SK-N-SH (cell line): ENCODE measurements at regions not wholly inside any gene's neighbourhood (a gene's known extent, or its start where the extent isn't known, plus 50 kb on each side); places are given as distances from the start of the nearest gene placed in this dataset.

ENCODE experiments used
- CTCF ChIA-PET: fragments of 300-600, 350-600 bp; formaldehyde crosslinking; extraction: SDS; loops from one replicate; lab custom pipeline; 2021; lab: Yijun Ruan, JAX
- POLR2A ChIA-PET: fragments of 350-600 bp; sonication (Branson Sonifier 250); formaldehyde crosslinking; extraction: SDS; loops from one replicate; lab custom pipeline; 2020; ENCODE audit warnings: antibody characterized with exemption, inconsistent platforms; lab: Yijun Ruan, JAX
- DNase-seq: peaks from one replicate; pipeline ENCODE4 v3.0.0; 2012
- H2AFZ ChIP-seq: fragments of 200-600 bp; sonication (generic); 2 replicates; pipeline ENCODE4 v1.8.1; 2016; ENCODE audit warnings: antibody characterized with exemption, mild to moderate bottlenecking, low read depth
- H3F3A ChIP-seq: fragments of 200-600 bp; sonication (generic); replicated peaks from 2 replicates; pipeline ENCODE3; 2016; ENCODE audit warnings: antibody characterized with exemption, mild to moderate bottlenecking; ENCODE audit not compliant: insufficient read depth
- H3K27ac ChIP-seq, 2 experiments: fragments of 200-500 bp in 1 of 2; fragments of 200-600 bp in 1 of 2; sonication (Bioruptor generic) in 1 of 2; sonication (generic), shearing (Covaris generic) in 1 of 2; 2 replicates each; pipeline versions ENCODE4 v1.5.1 to v1.6.1; 2014 to 2016; ENCODE audit warnings: low read depth in 2 of 2, inconsistent platforms in 1 of 2, low read length in 1 of 2, mild to moderate bottlenecking in 1 of 2, mixed read lengths in 1 of 2
- H3K27me3 ChIP-seq: fragments of 200-600 bp; sonication (generic), shearing (Covaris generic); 2 replicates; pipeline ENCODE4 v1.6.1; 2016; ENCODE audit warnings: mixed run types; ENCODE audit not compliant: insufficient read depth
- H3K36me3 ChIP-seq, 2 experiments: fragments of 200-500 bp in 1 of 2; fragments of 200-600 bp in 1 of 2; sonication (Bioruptor generic) in 1 of 2; sonication (generic) in 1 of 2; replicated peaks in 1 of 2; 2 replicates each; pipeline versions ENCODE3 to v1.5.1; 2014 to 2016; ENCODE audit warnings: low read length in 1 of 2, mild to moderate bottlenecking in 1 of 2; ENCODE audit not compliant: insufficient read depth in 2 of 2, control insufficient read depth in 1 of 2
- H3K4me1 ChIP-seq, 2 experiments: fragments of 200-500 bp in 1 of 2; fragments of 200-600 bp in 1 of 2; sonication (Bioruptor generic) in 1 of 2; sonication (generic), shearing (Covaris generic) in 1 of 2; 2 replicates each; pipeline versions ENCODE4 v1.5.1 to v1.6.1; 2014 to 2016; ENCODE audit warnings: low read depth in 1 of 2, low read length in 1 of 2, mixed run types in 1 of 2; ENCODE audit not compliant: insufficient read depth in 2 of 2, control insufficient read depth in 1 of 2
- H3K4me2 ChIP-seq: fragments of 200-600 bp; sonication (generic), shearing (Covaris generic); 2 replicates; pipeline ENCODE4 v1.6.1; 2017; ENCODE audit warnings: mixed run types
- H3K4me3 ChIP-seq, 2 experiments: fragments of 200-500 bp in 1 of 2; fragments of 200-600 bp in 1 of 2; sonication (Bioruptor generic) in 1 of 2; sonication (generic), shearing (Covaris generic) in 1 of 2; 2 replicates each; pipeline versions ENCODE4 v1.5.1 to v1.8.1; 2014 to 2016; ENCODE audit warnings: low read depth in 2 of 2, inconsistent platforms in 1 of 2, low read length in 1 of 2, mild to moderate bottlenecking in 1 of 2, mixed read lengths in 1 of 2, moderate library complexity in 1 of 2
- H3K79me2 ChIP-seq: fragments of 200-600 bp; sonication (generic); 2 replicates; pipeline ENCODE4 v1.8.1; 2017; ENCODE audit warnings: mild to moderate bottlenecking; ENCODE audit not compliant: insufficient read depth
- H3K9ac ChIP-seq: fragments of 200-600 bp; sonication (generic); 2 replicates; pipeline ENCODE4 v1.6.1; 2017; ENCODE audit warnings: mixed run types
- H3K9me2 ChIP-seq: fragments of 200-600 bp; sonication (generic); 2 replicates; pipeline ENCODE4 v1.6.1; 2017; ENCODE audit warnings: mixed run types
- H3K9me3 ChIP-seq: fragments of 200-600 bp; sonication (generic); 2 replicates; pipeline ENCODE4 v1.6.1; 2017; ENCODE audit warnings: mixed run types, mild to moderate bottlenecking, moderate library complexity
- H4K20me1 ChIP-seq: fragments of 200-600 bp; sonication (generic); 2 replicates; pipeline ENCODE4 v1.6.1; 2017; ENCODE audit warnings: mild to moderate bottlenecking, mixed run types; ENCODE audit not compliant: insufficient read depth
- GABPA ChIP-seq: IDR thresholded peaks from 2 replicates; pipeline ENCODE4 v1.4.0; 2012; ENCODE audit warnings: low read depth, mild to moderate bottlenecking
- GATA2 ChIP-seq: sonication (generic); formaldehyde crosslinking; IDR thresholded peaks from 2 replicates; pipeline ENCODE4 v1.5.0; 2020; ENCODE audit warnings: mild to moderate bottlenecking, missing genetic modification reagents
- IRF3 ChIP-seq: fragments of 150-350 bp; IDR thresholded peaks from 2 replicates; pipeline ENCODE4 v1.6.1; 2016; ENCODE audit warnings: mild to moderate bottlenecking, low read depth, low read length
- JUND ChIP-seq: IDR thresholded peaks from 2 replicates; pipeline ENCODE4 v1.4.0; 2012
- REST ChIP-seq: IDR thresholded peaks from 2 replicates; pipeline ENCODE4 v1.6.1; 2012; ENCODE audit warnings: mild to moderate bottlenecking, low read depth, low read length, moderate library complexity
- RFX5 ChIP-seq: IDR thresholded peaks from 2 replicates; pipeline ENCODE4 v1.6.1; 2012; ENCODE audit warnings: mild to moderate bottlenecking, improper control_type of control experiment, low read length
- SIN3A ChIP-seq: IDR thresholded peaks from 2 replicates; pipeline ENCODE4 v1.6.1; 2012; ENCODE audit warnings: low read depth, mild to moderate bottlenecking, low read length, moderate library complexity, borderline replicate concordance
- USF1 ChIP-seq: IDR thresholded peaks from 2 replicates; pipeline ENCODE4 v1.4.0; 2012; ENCODE audit warnings: low read depth, borderline replicate concordance
- USF2 ChIP-seq: fragments of 150-350 bp; IDR thresholded peaks from 2 replicates; pipeline ENCODE4 v1.6.1; 2017; ENCODE audit warnings: antibody characterized with exemption, low read length, low read depth, borderline replicate concordance
- YY1 ChIP-seq: IDR thresholded peaks from 2 replicates; pipeline ENCODE4 v1.4.0; 2012; ENCODE audit warnings: low read depth, mild to moderate bottlenecking
- ZBTB33 ChIP-seq: IDR thresholded peaks from 2 replicates; pipeline ENCODE4 v1.4.0; 2012; ENCODE audit warnings: low read depth, borderline replicate concordance
- WGBS: methylation state at CpG from one replicate; pipeline ENCODE4 v1.1.6; 2017; ENCODE audit warnings: low lambda C conversion rate; 5-methylcytosine and 5-hydroxymethylcytosine counted together

GRCh38 chr16:86110726-86111125 is 211.8 kb downstream of the IRF8 start:
- WGBS: 0% methylated on average over 4 of the region's 4 CpGs
- no peak overlapping the region for H3K9ac ChIP-seq
- H3K4me1 ChIP-seq: no peaks in the 10 kb centered on the region
- H3K36me3 ChIP-seq: no peaks in the 10 kb centered on the region
- H3K9me3 ChIP-seq: no peaks in the 10 kb centered on the region
- no peaks in the 10 kb centered on the region for H4K20me1 ChIP-seq
- H3K4me3 ChIP-seq: no peak overlapping the region
- peaks cover 39% of the 10 kb centered on the region for H3K27me3 ChIP-seq
- H3K27ac ChIP-seq: no peak overlapping the region
- H3F3A ChIP-seq: peaks cover 5% of the 10 kb centered on the region
- no peaks in the 10 kb centered on the region for H3K9me2 ChIP-seq
- no peak for DNase-seq
- CTCF ChIA-PET: interaction anchor here (0.9 kb wide), 1 partner anchor 38 kb away, joined by 3 read pairs; no protein-coding TSS in a partner anchor
- no peaks in the 10 kb centered on the region for H3K79me2 ChIP-seq
- H2AFZ ChIP-seq: no peak overlapping the region
- POLR2A ChIA-PET: no interaction called here
- no peak overlapping the region for H3K4me2 ChIP-seq
- TF ChIP-seq USF1 (no peak), REST (no peak), YY1 (no peak)

GRCh38 chr16:86112178-86112577 is 213.2 kb downstream of the IRF8 start:
- H3K4me1 ChIP-seq: no peaks in the 10 kb centered on the region
- no peaks in the 10 kb centered on the region for H3K9me2 ChIP-seq
- no peak overlapping the region for H3K4me2 ChIP-seq
- no peaks in the 10 kb centered on the region for H3K79me2 ChIP-seq
- H3K27ac ChIP-seq: no peak overlapping the region
- 4% methylated on average over 4 of the region's 4 CpGs for WGBS
- no peaks in the 10 kb centered on the region for H4K20me1 ChIP-seq
- no peak overlapping the region for H2AFZ ChIP-seq
- no peaks in the 10 kb centered on the region for H3K9me3 ChIP-seq
- TF ChIP-seq ZBTB33 (no peak), GABPA (no peak), RFX5 (no peak), USF2 (no peak), JUND (no peak), IRF3 (no peak), YY1 (no peak), GATA2 (no peak), SIN3A (no peak), USF1 (no peak)
- TF ChIP-seq, all 33 proteins: peak for 0
- H3K27me3 ChIP-seq: peaks cover 46% of the 10 kb centered on the region
- ChIA-PET POLR2A (no interaction called here), CTCF (interaction anchor here (0.6 kb wide), 1 partner anchor 41 kb away, joined by 3 read pairs; no protein-coding TSS in a partner anchor)
- no peak for DNase-seq
- H3F3A ChIP-seq: peaks cover 5% of the 10 kb centered on the region
- no peak overlapping the region for H3K9ac ChIP-seq
- H3K4me3 ChIP-seq: no peak overlapping the region
- no peaks in the 10 kb centered on the region for H3K36me3 ChIP-seq
